ENCODE measurements at regions not wholly inside any gene's neighbourhood (a gene's known extent, or its start where the extent isn't known, plus 50 kb on each side); places are given as distances from the start of the nearest gene placed in this dataset.
"Not testable (repeated sequence)": the region's sequence is repeated elsewhere in the genome, so short reads cannot be mapped to it uniquely, and the experiment has no call there.

DNA sequence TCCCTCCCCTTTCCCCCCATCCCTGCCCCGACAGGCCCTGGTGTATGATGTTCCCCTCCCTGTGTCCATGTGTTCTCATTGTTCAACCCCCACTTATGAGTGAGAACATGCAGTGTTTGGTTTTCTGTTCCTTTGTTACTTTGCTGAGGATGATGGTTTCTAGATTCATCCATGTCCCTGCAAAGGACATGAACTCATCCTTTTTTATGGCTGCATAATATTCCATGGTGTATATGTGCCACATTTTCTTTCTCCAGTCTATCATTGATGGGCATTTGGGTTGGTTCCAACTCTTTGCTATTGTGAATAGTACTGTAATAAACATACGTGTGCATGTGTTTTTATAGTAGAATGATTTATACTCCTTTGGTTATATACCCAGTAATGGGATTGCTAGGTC is 68.0 kb downstream of the RPUSD4 start:
- TF ChIP-seq POLR2A (IDR thresholded peaks at IDR 0.05; ENCODE audit: low read depth, low read length); POU2F2 (IDR thresholded peaks at IDR 0.05; ENCODE audit: low read depth, low read length); TAF1 (IDR thresholded peaks at IDR 0.05; ENCODE audit: low read depth, low read length); POLR2AphosphoS5 (IDR thresholded peaks at IDR 0.05; ENCODE audit: low read depth, low read length); SPI1 (IDR thresholded peaks at IDR 0.05; ENCODE audit: low read depth, low read length); PAX5 (IDR thresholded peaks at IDR 0.05; ENCODE audit: insufficient read depth, low read length, severe bottlenecking): not testable (repeated sequence)

Data from GM12891 (cell line).